Ovary (tissue), 3 donors: ENCODE measurements at regions not wholly inside any gene's neighbourhood (a gene's known extent, or its start where the extent isn't known, plus 50 kb on each side); places are given as distances from the start of the nearest gene placed in this dataset.

ENCODE experiments used
- EP300 ChIP-seq: sonication (generic); formaldehyde crosslinking; IDR thresholded peaks from one replicate; pipeline ENCODE4 v1.6.1; 2017; ENCODE audit warnings: antibody characterized with exemption
- POLR2A ChIP-seq: fragments of 450-650 bp; IDR thresholded peaks from one replicate; pipeline ENCODE4 v1.6.1; 2017; ENCODE audit warnings: antibody characterized with exemption, mild to moderate bottlenecking, moderate library complexity
- TF ChIP-seq, protein P1 (sequence below), 3 donors: fragments of 450-650 bp in 2 of 3; fragments of 200-600 bp in 1 of 3; IDR thresholded peaks; one replicate each; pipeline versions ENCODE4 v1.5.1 to v1.8.0; 2016 to 2022; ENCODE audit warnings: antibody characterized with exemption in 3 of 3, mild to moderate bottlenecking in 1 of 3
- donor health status: DM: no; HTN: no; CAD: no.

DNA sequence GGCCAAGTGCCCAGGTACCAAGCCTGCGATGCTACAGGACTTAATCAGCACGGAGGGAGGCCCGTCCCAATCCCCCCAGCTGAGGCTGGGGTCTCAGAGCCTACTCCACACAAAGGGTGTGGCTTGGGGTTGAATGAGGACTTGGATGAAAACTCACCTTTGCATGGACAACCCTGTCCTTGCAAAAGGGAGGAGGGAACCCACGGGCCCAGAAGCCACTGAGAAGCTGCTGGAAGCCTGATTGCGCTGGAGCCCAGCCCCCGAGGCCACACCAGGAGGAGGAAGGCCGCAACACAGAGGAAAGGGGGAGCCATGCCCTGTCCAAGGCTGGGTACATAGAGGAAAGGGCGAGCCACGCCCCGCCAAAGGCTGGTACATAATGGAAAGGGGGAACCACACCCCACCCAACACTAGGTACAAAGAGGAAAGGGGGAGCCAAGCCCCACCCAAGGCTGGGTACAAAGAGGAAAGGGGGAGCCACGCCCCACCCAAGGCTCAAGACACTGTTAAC is 158.8 kb downstream of the DLL1 start:
- TF ChIP-seq, protein P1, sequence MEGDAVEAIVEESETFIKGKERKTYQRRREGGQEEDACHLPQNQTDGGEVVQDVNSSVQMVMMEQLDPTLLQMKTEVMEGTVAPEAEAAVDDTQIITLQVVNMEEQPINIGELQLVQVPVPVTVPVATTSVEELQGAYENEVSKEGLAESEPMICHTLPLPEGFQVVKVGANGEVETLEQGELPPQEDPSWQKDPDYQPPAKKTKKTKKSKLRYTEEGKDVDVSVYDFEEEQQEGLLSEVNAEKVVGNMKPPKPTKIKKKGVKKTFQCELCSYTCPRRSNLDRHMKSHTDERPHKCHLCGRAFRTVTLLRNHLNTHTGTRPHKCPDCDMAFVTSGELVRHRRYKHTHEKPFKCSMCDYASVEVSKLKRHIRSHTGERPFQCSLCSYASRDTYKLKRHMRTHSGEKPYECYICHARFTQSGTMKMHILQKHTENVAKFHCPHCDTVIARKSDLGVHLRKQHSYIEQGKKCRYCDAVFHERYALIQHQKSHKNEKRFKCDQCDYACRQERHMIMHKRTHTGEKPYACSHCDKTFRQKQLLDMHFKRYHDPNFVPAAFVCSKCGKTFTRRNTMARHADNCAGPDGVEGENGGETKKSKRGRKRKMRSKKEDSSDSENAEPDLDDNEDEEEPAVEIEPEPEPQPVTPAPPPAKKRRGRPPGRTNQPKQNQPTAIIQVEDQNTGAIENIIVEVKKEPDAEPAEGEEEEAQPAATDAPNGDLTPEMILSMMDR (IDR thresholded peaks at IDR 0.05) = no peak
- TF ChIP-seq POLR2A = no peak
- TF ChIP-seq EP300 = no peak
